GM21367 (cell line): ENCODE measurements at regions not wholly inside any gene's neighbourhood (a gene's known extent, or its start where the extent isn't known, plus 50 kb on each side); places are given as distances from the start of the nearest gene placed in this dataset.

ENCODE experiments used
- ATAC-seq: cut with Tn5 transposase; IDR thresholded peaks from one replicate; pipeline ENCODE4 v1.9.1; 2021; ENCODE audit not compliant: unreplicated experiment

- ATAC-seq: no peak
Observed at GRCh38 chr20:57071954-57072583, 194.4 kb downstream of the BMP7 start.

GRCh38 chr20:57073402-57073801, 193.0 kb downstream of the BMP7 start:
- no peak for ATAC-seq

- no peak for ATAC-seq
Observed at GRCh38 chr20:57074386-57074785, 192.1 kb downstream of the BMP7 start.

GRCh38 chr20:57075181-57075580, 191.3 kb downstream of the BMP7 start:
- ATAC-seq: no peak

GRCh38 chr20:57075603-57076002, 190.8 kb downstream of the BMP7 start:
- ATAC-seq: no peak

- ATAC-seq: no peak
Observed at GRCh38 chr20:57076152-57076652, 190.2 kb downstream of the BMP7 start.

GRCh38 chr20:57076951-57077350, 189.5 kb downstream of the BMP7 start:
- ATAC-seq: no peak

GRCh38 chr20:57078116-57078515, 188.3 kb downstream of the BMP7 start:
- ATAC-seq: no peak

GRCh38 chr20:57079031-57080005, 187.1 kb downstream of the BMP7 start:
- no peak for ATAC-seq

GRCh38 chr20:57080796-57081195, 185.6 kb downstream of the BMP7 start:
- no peak for ATAC-seq

- no peak for ATAC-seq
Observed at GRCh38 chr20:57082357-57082945, 184.0 kb downstream of the BMP7 start.

- ATAC-seq: no peak
Observed at GRCh38 chr20:57083072-57083471, 183.4 kb downstream of the BMP7 start.

GRCh38 chr20:57086066-57086465, 180.4 kb downstream of the BMP7 start:
- ATAC-seq: no peak

- ATAC-seq: no peak
Observed at GRCh38 chr20:57087102-57087501, 179.3 kb downstream of the BMP7 start.

GRCh38 chr20:57087705-57088104, 178.7 kb downstream of the BMP7 start:
- ATAC-seq: no peak

GRCh38 chr20:57088436-57088835, 178.0 kb downstream of the BMP7 start:
- no peak for ATAC-seq

- peak; percentile 55 for ATAC-seq
Observed at GRCh38 chr20:57089699-57090144, 176.7 kb downstream of the BMP7 start.

GRCh38 chr20:57090590-57091560, 175.6 kb downstream of the BMP7 start:
- ATAC-seq: no peak

- ATAC-seq: no peak
Observed at GRCh38 chr20:57091748-57092111, 174.7 kb downstream of the BMP7 start.

- no peak for ATAC-seq
Observed at GRCh38 chr20:57092112-57092899, 174.1 kb downstream of the BMP7 start.
